HG03439 (cell line): ENCODE measurements at regions not wholly inside any gene's neighbourhood (a gene's known extent, or its start where the extent isn't known, plus 50 kb on each side); places are given as distances from the start of the nearest gene placed in this dataset.
"Not testable (repeated sequence)": the region's sequence is repeated elsewhere in the genome, so short reads cannot be mapped to it uniquely, and the experiment has no call there.

Source experiments
- ATAC-seq: cut with Tn5 transposase; IDR thresholded peaks from one replicate; pipeline ENCODE4 v1.9.1; 2021; ENCODE audit warnings: mild to moderate bottlenecking, moderate library complexity; ENCODE audit not compliant: unreplicated experiment

- no peak for ATAC-seq
These were observed 119.6 kb upstream of the ZNF92 start for GRCh38 chr7:65254061-65254460.

- ATAC-seq, result no peak
These were observed 121.6 kb upstream of the ZNF92 start for GRCh38 chr7:65251851-65252620.

GRCh38 chr7:65250697-65251395 is 122.8 kb upstream of the ZNF92 start:
- ATAC-seq, result no peak

- ATAC-seq, result no peak
These were observed 123.4 kb upstream of the ZNF92 start for GRCh38 chr7:65250216-65250615.

GRCh38 chr7:65247491-65247890 is 126.2 kb upstream of the ZNF92 start:
- no peak for ATAC-seq

- no peak for ATAC-seq
These were observed 133.8 kb upstream of the ZNF92 start for GRCh38 chr7:65239707-65240352.

GRCh38 chr7:65239324-65239706 is 134.3 kb upstream of the ZNF92 start:
- ATAC-seq, result no peak

- ATAC-seq, result no peak
These were observed 134.9 kb upstream of the ZNF92 start for GRCh38 chr7:65238785-65239184.

- no peak for ATAC-seq
These were observed 138.1 kb upstream of the ZNF92 start for GRCh38 chr7:65235586-65235985.

- no peak for ATAC-seq
These were observed 140.1 kb upstream of the ZNF92 start for GRCh38 chr7:65233409-65234034.

GRCh38 chr7:65230231-65230630 is 143.4 kb upstream of the ZNF92 start:
- no peak for ATAC-seq

GRCh38 chr7:65225422-65226006 is 148.1 kb upstream of the ZNF92 start:
- ATAC-seq, result no peak

GRCh38 chr7:65222655-65223054 is 151.0 kb upstream of the ZNF92 start:
- no peak for ATAC-seq

GRCh38 chr7:65221683-65222082 is 152.0 kb upstream of the ZNF92 start:
- no peak for ATAC-seq

- ATAC-seq, result no peak
These were observed 154.0 kb upstream of the ZNF92 start for GRCh38 chr7:65219623-65220022.

GRCh38 chr7:65216469-65216868 is 157.2 kb upstream of the ZNF92 start:
- ATAC-seq, result no peak

GRCh38 chr7:65213260-65213659 is 160.4 kb upstream of the ZNF92 start:
- not testable (repeated sequence) for ATAC-seq

- ATAC-seq, result not testable (repeated sequence)
These were observed 174.4 kb upstream of the ZNF92 start for GRCh38 chr7:65199221-65199620.

- not testable (repeated sequence) for ATAC-seq
These were observed 180.2 kb upstream of the ZNF92 start for GRCh38 chr7:65193334-65194058.

- not testable (repeated sequence) for ATAC-seq
These were observed 170.6 kb upstream of the ERV3-1 start for GRCh38 chr7:65177041-65177440.
